Spleen (tissue), 11 donors: ENCODE measurements at regions not wholly inside any gene's neighbourhood (a gene's known extent, or its start where the extent isn't known, plus 50 kb on each side); places are given as distances from the start of the nearest gene placed in this dataset.

ENCODE experiments used
- DNase-seq: peaks from one replicate; pipeline ENCODE4 v3.0.0-alpha.2; 2020
- H3K27ac ChIP-seq, 8 donors: fragments of 200-600 bp; sonication (generic) in 7 of 8; 1 replicate in 4 of 8; 2 replicates in 4 of 8; pipeline versions ENCODE4 v1.5.0 to v1.8.0; 2016 to 2021; ENCODE audit warnings: inconsistent platforms in 4 of 8, mild to moderate bottlenecking in 4 of 8, moderate library complexity in 1 of 8
- H3K27me3 ChIP-seq, 7 donors: fragments of 200-600 bp; sonication (generic) in 6 of 7; replicated peaks in 1 of 7; 1 replicate in 4 of 7; 2 replicates in 3 of 7; pipeline versions ENCODE4 v1.5.0 to v1.8.0; 2016 to 2021; ENCODE audit warnings: inconsistent platforms in 3 of 7, mild to moderate bottlenecking in 1 of 7
- H3K36me3 ChIP-seq, 6 donors: fragments of 200-600 bp; sonication (generic) in 5 of 6; 1 replicate in 4 of 6; 2 replicates in 2 of 6; pipeline versions ENCODE4 v1.5.0 to v1.8.0; 2016 to 2021; ENCODE audit warnings: inconsistent platforms in 2 of 6
- H3K4me1 ChIP-seq, 6 donors: fragments of 200-600 bp; sonication (generic) in 5 of 6; 1 replicate in 3 of 6; 2 replicates in 3 of 6; pipeline versions ENCODE4 v1.5.0 to v1.8.0; 2016 to 2021; ENCODE audit warnings: inconsistent platforms in 3 of 6
- H3K4me3 ChIP-seq, 8 donors: fragments of 200-600 bp; sonication (generic) in 7 of 8; 1 replicate in 4 of 8; 2 replicates in 4 of 8; pipeline versions ENCODE4 v1.5.0 to v1.8.0; 2016 to 2021; ENCODE audit warnings: inconsistent platforms in 4 of 8, mild to moderate bottlenecking in 4 of 8, moderate library complexity in 2 of 8
- H3K9me3 ChIP-seq, 8 donors: fragments of 200-600 bp; sonication (generic) in 7 of 8; 1 replicate in 4 of 8; 2 replicates in 4 of 8; pipeline versions ENCODE4 v1.5.0 to v1.8.0; 2016 to 2021; ENCODE audit warnings: inconsistent platforms in 4 of 8
- CTCF ChIP-seq, 11 experiments: fragments of 200-600 bp in 7 of 11; fragments of 450-650 bp in 4 of 11; sonication (generic) in 4 of 11; IDR thresholded peaks in 8 of 11; conservative IDR thresholded peaks in 3 of 11; 1 replicate in 7 of 11; 2 replicates in 4 of 11; pipeline versions ENCODE4 v1.4.0 to v1.8.0; 2016 to 2021; ENCODE audit warnings: antibody characterized with exemption in 11 of 11, inconsistent platforms in 4 of 11, mild to moderate bottlenecking in 1 of 11
- POLR2A ChIP-seq, 3 donors: fragments of 450-650 bp; IDR thresholded peaks; one replicate each; pipeline ENCODE4 v1.5.1; 2017; ENCODE audit warnings: antibody characterized with exemption in 3 of 3, mild to moderate bottlenecking in 1 of 3
- POLR2AphosphoS5 ChIP-seq, 3 donors: sonication (generic); formaldehyde crosslinking; IDR thresholded peaks; one replicate each; pipeline ENCODE4 v1.5.1; 2017; ENCODE audit warnings: antibody characterized with exemption in 3 of 3
- WGBS, 5 donors: extraction: QIAGEN DNeasy Blood & Tissue Kit in 3 of 5; methylation state at CpG; one replicate each; pipeline versions ENCODE4 v1.1.5 to v1.1.7; 2013 to 2018; 5-methylcytosine and 5-hydroxymethylcytosine counted together
- intact Hi-C: fragments of 100-400 bp; cut with DNase I; formaldehyde crosslinking; loops from one replicate; pipeline ENCODE4 v1.15.0; 2023; ENCODE audit warnings: low total_unique reads
- donor health status: healthy with polysubstance abuse.
- donor health status: DM: no; HTN: no; CAD: no; lungs with moderate emphysema.
- donor health status: DM: no; HTN: no; CAD: no.
- donor health status: Bipolar disorder and iron deficiency.
- donor health status: healthy.
- donor health status: DM: no; HTN: no; CAD: no.
- donor health status: DM: yes; HTN: yes; CAD: no.

GRCh38 chr13:66021846-66022245, 1208.3 kb downstream of the PCDH9 start:
- TF ChIP-seq POLR2A (IDR thresholded peaks at IDR 0.05), result no peak
- TF ChIP-seq POLR2AphosphoS5 (IDR thresholded peaks at IDR 0.05), result no peak
- no peak for TF ChIP-seq CTCF (IDR thresholded peaks at IDR 0.05 in 8 of 11, conservative IDR thresholded peaks at IDR 0.05 in 3 of 11)
- DNase-seq, result no peak
- Histone ChIP-seq H3K27me3 (no peaks in the 10 kb centered on the region), H3K36me3 (no peaks in the 10 kb centered on the region), H3K4me3 (no peak overlapping the region), H3K9me3 (peaks cover 0 to 6% (median 0%) of the 10 kb centered on the region in 8 donors), H3K27ac (no peak overlapping the region), H3K4me1 (no peaks in the 10 kb centered on the region)
- intact Hi-C loops, result no loop called here
- 79 to 90% (median 86%) methylated on average over 1 of the region's 1 CpG for WGBS, 5 donors

- no peak for TF ChIP-seq POLR2A (IDR thresholded peaks at IDR 0.05)
- TF ChIP-seq CTCF (IDR thresholded peaks at IDR 0.05 in 8 of 11, conservative IDR thresholded peaks at IDR 0.05 in 3 of 11), result no peak
- no peak for TF ChIP-seq POLR2AphosphoS5 (IDR thresholded peaks at IDR 0.05)
- Histone ChIP-seq H3K27me3 (no peaks in the 10 kb centered on the region), H3K9me3 (peaks cover 0 to 24% (median 6%) of the 10 kb centered on the region in 8 donors), H3K27ac (no peak overlapping the region), H3K4me3 (no peak overlapping the region), H3K4me1 (no peaks in the 10 kb centered on the region), H3K36me3 (no peaks in the 10 kb centered on the region)
- intact Hi-C loops, result no loop called here
- 41 to 61% (median 48%) methylated on average over 1 of the region's 1 CpG for WGBS, 5 donors
- DNase-seq, result no peak
These were observed 1215.4 kb downstream of the PCDH9 start for GRCh38 chr13:66014771-66015170.

DNA sequence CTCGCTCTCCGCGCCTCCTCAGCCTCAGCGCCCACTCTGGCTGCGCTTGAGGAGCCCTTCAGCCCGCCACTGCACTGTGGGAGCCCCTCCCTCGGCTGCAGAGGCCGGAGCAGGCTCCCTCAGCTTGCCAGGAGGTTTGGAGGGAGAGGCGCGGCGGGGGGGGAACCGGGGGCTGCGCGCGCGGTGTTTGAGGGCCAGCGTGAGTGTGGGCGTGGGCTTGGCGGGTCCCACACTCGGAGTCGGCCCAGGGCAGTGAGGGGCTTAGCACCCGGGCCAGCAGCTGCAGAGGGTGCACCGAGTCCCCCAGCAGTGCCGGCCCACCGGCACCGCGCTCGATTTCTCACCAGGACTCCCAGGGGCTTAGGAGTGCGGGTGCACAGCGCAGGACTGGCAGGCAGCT, 1220.9 kb downstream of the PCDH9 start:
- no peaks in the 10 kb centered on the region for H3K4me1 ChIP-seq
- H3K27ac ChIP-seq, result no peak overlapping the region
- TF ChIP-seq CTCF (IDR thresholded peaks at IDR 0.05 in 8 of 11, conservative IDR thresholded peaks at IDR 0.05 in 3 of 11) (no peak), POLR2AphosphoS5 (IDR thresholded peaks at IDR 0.05) (no peak), POLR2A (IDR thresholded peaks at IDR 0.05) (no peak)
- peaks cover 0 to 41% (median 17%) of the 10 kb centered on the region in 8 donors for H3K9me3 ChIP-seq
- intact Hi-C loops, result no loop called here
- no peaks in the 10 kb centered on the region for H3K36me3 ChIP-seq
- H3K4me3 ChIP-seq, result no peak overlapping the region
- no peak for DNase-seq
- H3K27me3 ChIP-seq, result no peaks in the 10 kb centered on the region
- 91 to 95% (median 93%) methylated on average over 18 to 30 of the region's 30 CpGs for WGBS, 5 donors

DNA sequence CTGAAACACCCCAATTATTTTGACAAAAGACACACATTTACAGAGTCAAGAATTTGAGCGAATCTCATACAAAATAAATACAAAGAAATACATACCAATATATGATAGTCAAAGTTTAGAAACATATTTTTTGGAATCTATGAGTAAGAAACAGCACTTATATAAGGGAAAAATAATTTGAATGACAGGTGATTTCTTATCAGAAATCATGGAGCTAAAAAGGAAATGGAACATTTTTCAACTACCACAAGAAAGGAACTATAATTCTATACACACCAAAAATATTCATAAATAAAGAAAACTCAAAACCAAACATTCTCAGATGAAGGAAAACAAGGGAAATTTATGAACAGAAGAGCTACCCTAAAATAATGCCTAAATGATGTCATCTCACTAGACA, 1226.6 kb downstream of the PCDH9 start:
- no peak for DNase-seq
- 46 to 92% (median 87%) methylated on average over 1 of the region's 1 CpG for WGBS, 5 donors
- intact Hi-C loops, result no loop called here
- Histone ChIP-seq H3K27me3 (no peaks in the 10 kb centered on the region), H3K27ac (no peak overlapping the region), H3K9me3 (peaks cover 0 to 37% (median 26%) of the 10 kb centered on the region in 8 donors), H3K4me3 (no peak overlapping the region), H3K36me3 (no peaks in the 10 kb centered on the region), H3K4me1 (no peaks in the 10 kb centered on the region)
- TF ChIP-seq CTCF (IDR thresholded peaks at IDR 0.05 in 8 of 11, conservative IDR thresholded peaks at IDR 0.05 in 3 of 11) (no peak), POLR2AphosphoS5 (IDR thresholded peaks at IDR 0.05) (no peak), POLR2A (IDR thresholded peaks at IDR 0.05) (no peak)
